Vagina (tissue), 2 donors: ENCODE measurements at regions not wholly inside any gene's neighbourhood (a gene's known extent, or its start where the extent isn't known, plus 50 kb on each side); places are given as distances from the start of the nearest gene placed in this dataset.

ENCODE experiments used
- POLR2A ChIP-seq, 2 donors: fragments of 450-650 bp; IDR thresholded peaks; one replicate each; pipeline ENCODE4 v1.6.1; 2017; ENCODE audit warnings: antibody characterized with exemption in 2 of 2, mild to moderate bottlenecking in 2 of 2, moderate library complexity in 2 of 2
- TF ChIP-seq, protein P1 (sequence below), 3 experiments: fragments of 450-650 bp in 2 of 3; fragments of 200-600 bp in 1 of 3; sonication (generic) in 1 of 3; IDR thresholded peaks; one replicate each; pipeline ENCODE4 v1.5.1; 2017 to 2019; ENCODE audit warnings: antibody characterized with exemption in 3 of 3, mild to moderate bottlenecking in 2 of 3, moderate library complexity in 2 of 3

GRCh38 chr9:21570643-21571275, 88.6 kb upstream of the IFNE start:
- TF ChIP-seq, protein P1, sequence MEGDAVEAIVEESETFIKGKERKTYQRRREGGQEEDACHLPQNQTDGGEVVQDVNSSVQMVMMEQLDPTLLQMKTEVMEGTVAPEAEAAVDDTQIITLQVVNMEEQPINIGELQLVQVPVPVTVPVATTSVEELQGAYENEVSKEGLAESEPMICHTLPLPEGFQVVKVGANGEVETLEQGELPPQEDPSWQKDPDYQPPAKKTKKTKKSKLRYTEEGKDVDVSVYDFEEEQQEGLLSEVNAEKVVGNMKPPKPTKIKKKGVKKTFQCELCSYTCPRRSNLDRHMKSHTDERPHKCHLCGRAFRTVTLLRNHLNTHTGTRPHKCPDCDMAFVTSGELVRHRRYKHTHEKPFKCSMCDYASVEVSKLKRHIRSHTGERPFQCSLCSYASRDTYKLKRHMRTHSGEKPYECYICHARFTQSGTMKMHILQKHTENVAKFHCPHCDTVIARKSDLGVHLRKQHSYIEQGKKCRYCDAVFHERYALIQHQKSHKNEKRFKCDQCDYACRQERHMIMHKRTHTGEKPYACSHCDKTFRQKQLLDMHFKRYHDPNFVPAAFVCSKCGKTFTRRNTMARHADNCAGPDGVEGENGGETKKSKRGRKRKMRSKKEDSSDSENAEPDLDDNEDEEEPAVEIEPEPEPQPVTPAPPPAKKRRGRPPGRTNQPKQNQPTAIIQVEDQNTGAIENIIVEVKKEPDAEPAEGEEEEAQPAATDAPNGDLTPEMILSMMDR (IDR thresholded peaks at IDR 0.05): no peak
- no peak for TF ChIP-seq POLR2A (IDR thresholded peaks at IDR 0.05)
